NB4 (cell line): ENCODE measurements at regions not wholly inside any gene's neighbourhood (a gene's known extent, or its start where the extent isn't known, plus 50 kb on each side); places are given as distances from the start of the nearest gene placed in this dataset.

ENCODE experiments used
- MAX ChIP-seq: IDR thresholded peaks from 2 replicates; pipeline ENCODE4 v1.6.1; 2011; ENCODE audit warnings: low read depth, low read length
- MYC ChIP-seq: IDR thresholded peaks from 2 replicates; pipeline ENCODE4 v1.6.1; 2011; ENCODE audit warnings: low read depth, low read length
- POLR2A ChIP-seq: IDR thresholded peaks from 2 replicates; pipeline ENCODE4 v1.6.1; 2011; ENCODE audit warnings: mild to moderate bottlenecking; ENCODE audit not compliant: insufficient read length; ENCODE audit errors: extremely low read depth
- TF ChIP-seq, protein P1 (sequence below): IDR thresholded peaks from one replicate; pipeline ENCODE4 v1.5.1; 2012; ENCODE audit warnings: low read depth, low read length

DNA sequence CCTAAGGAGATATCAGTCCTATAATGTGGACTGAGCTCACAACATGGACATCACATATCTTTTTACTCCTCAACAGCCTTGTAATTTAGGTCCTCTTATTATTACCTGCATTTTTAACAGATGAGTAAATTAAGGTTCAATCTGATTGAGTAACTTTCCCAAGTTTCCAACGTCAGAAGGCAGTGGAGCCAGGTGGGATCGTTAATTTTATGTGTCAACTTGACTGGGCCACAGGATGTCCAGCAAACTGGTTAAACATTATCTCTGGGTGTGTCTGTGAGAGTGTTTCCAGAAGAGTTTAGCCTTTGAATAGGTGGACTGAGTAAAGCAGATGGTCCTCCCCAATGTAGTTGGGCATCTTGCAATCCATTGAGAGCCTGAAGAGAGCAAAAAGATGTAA is 59.0 kb upstream of the SLIT2 start:
- TF ChIP-seq, protein P1, sequence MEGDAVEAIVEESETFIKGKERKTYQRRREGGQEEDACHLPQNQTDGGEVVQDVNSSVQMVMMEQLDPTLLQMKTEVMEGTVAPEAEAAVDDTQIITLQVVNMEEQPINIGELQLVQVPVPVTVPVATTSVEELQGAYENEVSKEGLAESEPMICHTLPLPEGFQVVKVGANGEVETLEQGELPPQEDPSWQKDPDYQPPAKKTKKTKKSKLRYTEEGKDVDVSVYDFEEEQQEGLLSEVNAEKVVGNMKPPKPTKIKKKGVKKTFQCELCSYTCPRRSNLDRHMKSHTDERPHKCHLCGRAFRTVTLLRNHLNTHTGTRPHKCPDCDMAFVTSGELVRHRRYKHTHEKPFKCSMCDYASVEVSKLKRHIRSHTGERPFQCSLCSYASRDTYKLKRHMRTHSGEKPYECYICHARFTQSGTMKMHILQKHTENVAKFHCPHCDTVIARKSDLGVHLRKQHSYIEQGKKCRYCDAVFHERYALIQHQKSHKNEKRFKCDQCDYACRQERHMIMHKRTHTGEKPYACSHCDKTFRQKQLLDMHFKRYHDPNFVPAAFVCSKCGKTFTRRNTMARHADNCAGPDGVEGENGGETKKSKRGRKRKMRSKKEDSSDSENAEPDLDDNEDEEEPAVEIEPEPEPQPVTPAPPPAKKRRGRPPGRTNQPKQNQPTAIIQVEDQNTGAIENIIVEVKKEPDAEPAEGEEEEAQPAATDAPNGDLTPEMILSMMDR, result no peak
- TF ChIP-seq POLR2A (no peak), MAX (no peak), MYC (no peak)
